ENCODE measurements at regions not wholly inside any gene's neighbourhood (a gene's known extent, or its start where the extent isn't known, plus 50 kb on each side); places are given as distances from the start of the nearest gene placed in this dataset.
"Not testable (repeated sequence)": the region's sequence is repeated elsewhere in the genome, so short reads cannot be mapped to it uniquely, and the experiment has no call there.

GRCh38 chr15:38017721-38018120 is 83.3 kb downstream of the TMCO5A start:
- no peak for TF ChIP-seq CTCF (IDR thresholded peaks at IDR 0.05; ENCODE audit: insufficient read depth, low read length, poor library complexity, severe bottlenecking)
- Histone ChIP-seq H3K4me3 (replicated peaks; ENCODE audit: low read depth, low read length) (no peak overlapping the region), H3K36me3 (ENCODE audit: control insufficient read depth, insufficient read depth, low read length) (no peaks in the 10 kb centered on the region), H3K27me3 (replicated peaks; ENCODE audit: control insufficient read depth, insufficient read depth, low read length) (no peaks in the 10 kb centered on the region)
- no peak for DNase-seq (ENCODE audit: extremely low read depth, insufficient read length)

GRCh38 chr15:38019066-38019465 is 84.6 kb downstream of the TMCO5A start:
- no peaks in the 10 kb centered on the region for H3K27me3 ChIP-seq (replicated peaks; ENCODE audit: control insufficient read depth, insufficient read depth, low read length)
- no peaks in the 10 kb centered on the region for H3K36me3 ChIP-seq (ENCODE audit: control insufficient read depth, insufficient read depth, low read length)
- DNase-seq (ENCODE audit: extremely low read depth, insufficient read length): no peak
- no peak overlapping the region for H3K4me3 ChIP-seq (replicated peaks; ENCODE audit: low read depth, low read length)
- TF ChIP-seq CTCF (IDR thresholded peaks at IDR 0.05; ENCODE audit: insufficient read depth, low read length, poor library complexity, severe bottlenecking): no peak

- Histone ChIP-seq H3K27me3 (replicated peaks; ENCODE audit: control insufficient read depth, insufficient read depth, low read length) (no peaks in the 10 kb centered on the region), H3K36me3 (ENCODE audit: control insufficient read depth, insufficient read depth, low read length) (no peaks in the 10 kb centered on the region), H3K4me3 (replicated peaks; ENCODE audit: low read depth, low read length) (no peak overlapping the region)
- TF ChIP-seq CTCF (IDR thresholded peaks at IDR 0.05; ENCODE audit: insufficient read depth, low read length, poor library complexity, severe bottlenecking): no peak
- no peak for DNase-seq (ENCODE audit: extremely low read depth, insufficient read length)
Measured at GRCh38 chr15:38021259-38021658, 86.8 kb downstream of the TMCO5A start.

GRCh38 chr15:38024293-38025091 is 90.1 kb downstream of the TMCO5A start:
- no peak overlapping the region for H3K4me3 ChIP-seq (replicated peaks; ENCODE audit: low read depth, low read length)
- H3K27me3 ChIP-seq (replicated peaks; ENCODE audit: control insufficient read depth, insufficient read depth, low read length): no peaks in the 10 kb centered on the region
- no peak for TF ChIP-seq CTCF (IDR thresholded peaks at IDR 0.05; ENCODE audit: insufficient read depth, low read length, poor library complexity, severe bottlenecking)
- DNase-seq (ENCODE audit: extremely low read depth, insufficient read length): no peak
- no peaks in the 10 kb centered on the region for H3K36me3 ChIP-seq (ENCODE audit: control insufficient read depth, insufficient read depth, low read length)

GRCh38 chr15:38025656-38026055 is 91.2 kb downstream of the TMCO5A start:
- DNase-seq (ENCODE audit: extremely low read depth, insufficient read length); H3K4me3 ChIP-seq (replicated peaks; ENCODE audit: low read depth, low read length); H3K27me3 ChIP-seq (replicated peaks; ENCODE audit: control insufficient read depth, insufficient read depth, low read length); H3K36me3 ChIP-seq (ENCODE audit: control insufficient read depth, insufficient read depth, low read length): not testable (repeated sequence)

GRCh38 chr15:38028869-38029268 is 94.4 kb downstream of the TMCO5A start:
- H3K4me3 ChIP-seq (replicated peaks; ENCODE audit: low read depth, low read length): no peak overlapping the region
- H3K27me3 ChIP-seq (replicated peaks; ENCODE audit: control insufficient read depth, insufficient read depth, low read length): no peaks in the 10 kb centered on the region
- H3K36me3 ChIP-seq (ENCODE audit: control insufficient read depth, insufficient read depth, low read length): no peaks in the 10 kb centered on the region
- DNase-seq (ENCODE audit: extremely low read depth, insufficient read length): no peak
- TF ChIP-seq CTCF (IDR thresholded peaks at IDR 0.05; ENCODE audit: insufficient read depth, low read length, poor library complexity, severe bottlenecking): no peak

All from GM06990 (cell line).